Keratinocyte (primary cell): ENCODE measurements at regions not wholly inside any gene's neighbourhood (a gene's known extent, or its start where the extent isn't known, plus 50 kb on each side); places are given as distances from the start of the nearest gene placed in this dataset.

ENCODE experiments used
- CTCF ChIP-seq, 3 experiments: IDR thresholded peaks in 1 of 3; conservative IDR thresholded peaks in 1 of 3; optimal IDR thresholded peaks in 1 of 3; 2 replicates in 2 of 3; 3 replicates in 1 of 3; pipeline versions ENCODE3 to v1.5.1; 2011; ENCODE audit warnings: low read length in 3 of 3, mild to moderate bottlenecking in 3 of 3, moderate library complexity in 2 of 3, control low read depth in 1 of 3, inconsistent platforms in 1 of 3; ENCODE audit not compliant: insufficient read depth in 2 of 3; ENCODE audit errors: extremely low read depth in 1 of 3
- EZH2 ChIP-seq: IDR thresholded peaks from one replicate; pipeline ENCODE4 v1.6.1; 2012; ENCODE audit warnings: inconsistent platforms, mild to moderate bottlenecking, low read length, moderate library complexity

- TF ChIP-seq CTCF (optimal IDR thresholded peaks at IDR 0.05 in 1 of 3, IDR thresholded peaks at IDR 0.05 in 1 of 3, conservative IDR thresholded peaks at IDR 0.05 in 1 of 3; ENCODE audit: extremely low read depth in 1 of 3, insufficient read depth in 2 of 3, low read length in 3 of 3) (no peak), EZH2 (no peak)
Observed at GRCh38 chr11:8818421-8818820, 92.6 kb upstream of the AKIP1 start.
